GM20000 (cell line): ENCODE measurements at regions not wholly inside any gene's neighbourhood (a gene's known extent, or its start where the extent isn't known, plus 50 kb on each side); places are given as distances from the start of the nearest gene placed in this dataset.
"Not testable (repeated sequence)": the region's sequence is repeated elsewhere in the genome, so short reads cannot be mapped to it uniquely, and the experiment has no call there.

Source experiments
- DNase-seq: peaks from one replicate; pipeline ENCODE4 v3.0.0; 2012; ENCODE audit warnings: low spot score
- CTCF ChIP-seq: IDR thresholded peaks from 2 replicates; pipeline ENCODE4 v1.5.1; 2012; ENCODE audit warnings: mild to moderate bottlenecking, control low read depth; ENCODE audit errors: extremely low read depth, missing control alignments

GRCh38 chr5:9817819-9818218 is 187.7 kb upstream of the TAS2R1 start:
- TF ChIP-seq CTCF: no peak
- no peak for DNase-seq

GRCh38 chr5:9815051-9815450 is 184.9 kb upstream of the TAS2R1 start:
- TF ChIP-seq CTCF: no peak
- DNase-seq: no peak

- no peak for TF ChIP-seq CTCF
Measured at GRCh38 chr5:9813305-9813704, 183.2 kb upstream of the TAS2R1 start.

GRCh38 chr5:9807366-9807765 is 177.2 kb upstream of the TAS2R1 start:
- not testable (repeated sequence) for DNase-seq

More at GRCh38 chr5:9813305-9813704, 183.2 kb upstream of the TAS2R1 start:
- DNase-seq: no peak

GRCh38 chr5:9801908-9802307 is 171.8 kb upstream of the TAS2R1 start:
- no peak for TF ChIP-seq CTCF
- no peak for DNase-seq

GRCh38 chr5:9799606-9800005 is 169.5 kb upstream of the TAS2R1 start:
- no peak for TF ChIP-seq CTCF
- no peak for DNase-seq

GRCh38 chr5:9790276-9790675 is 160.1 kb upstream of the TAS2R1 start:
- no peak for DNase-seq
- no peak for TF ChIP-seq CTCF

- no peak for TF ChIP-seq CTCF
Measured at GRCh38 chr5:9789777-9790176, 159.6 kb upstream of the TAS2R1 start.

More at GRCh38 chr5:9789777-9790176, 159.6 kb upstream of the TAS2R1 start:
- no peak for DNase-seq
